SK-N-MC (cell line): ENCODE measurements at regions not wholly inside any gene's neighbourhood (a gene's known extent, or its start where the extent isn't known, plus 50 kb on each side); places are given as distances from the start of the nearest gene placed in this dataset.
"Not testable (repeated sequence)": the region's sequence is repeated elsewhere in the genome, so short reads cannot be mapped to it uniquely, and the experiment has no call there.

Source experiments
- DNase-seq: peaks from one replicate; pipeline ENCODE4 v3.0.0-alpha.2; 2011; ENCODE audit warnings: low read depth, low spot score
- H3K27ac ChIP-seq: fragments of 200-600 bp; sonication (generic); 2 replicates; pipeline ENCODE4 v1.5.1; 2016; ENCODE audit warnings: mixed run types
- H3K36me3 ChIP-seq: fragments of 200-600 bp; sonication (generic); 2 replicates; pipeline ENCODE4 v1.6.1; 2017; ENCODE audit warnings: antibody characterized with exemption, low read length, mixed read lengths; ENCODE audit not compliant: insufficient read depth
- H3K4me3 ChIP-seq: fragments of 200-600 bp; sonication (generic); 2 replicates; pipeline ENCODE4 v1.5.1; 2016
- H3K9ac ChIP-seq: fragments of 200-600 bp; sonication (generic); 2 replicates; pipeline ENCODE4 v1.8.0; 2017; ENCODE audit warnings: mixed run types, mixed read lengths; ENCODE audit not compliant: insufficient read length
- H3K9me3 ChIP-seq: fragments of 200-600 bp; sonication (generic); 2 replicates; pipeline ENCODE4 v1.6.1; 2017; ENCODE audit warnings: low read depth, mild to moderate bottlenecking, antibody characterized with exemption, low read length, moderate library complexity, mixed read lengths
- EZH2 ChIP-seq: fragments of 200-600 bp; sonication (generic); IDR thresholded peaks from one replicate; pipeline ENCODE4 v1.6.1; 2017; ENCODE audit warnings: antibody characterized with exemption
- FOXP2 ChIP-seq: optimal IDR thresholded peaks from 2 replicates; pipeline ENCODE3; 2011; ENCODE audit warnings: mild to moderate bottlenecking, moderate library complexity; ENCODE audit not compliant: insufficient read depth; ENCODE audit errors: extremely low read length, control extremely low read depth
- POLR2AphosphoS5 ChIP-seq: IDR thresholded peaks from 2 replicates; pipeline ENCODE4 v1.6.1; 2012; ENCODE audit warnings: mild to moderate bottlenecking, low read depth, low read length, borderline replicate concordance

- Histone ChIP-seq H3K27ac (no peak overlapping the region), H3K36me3 (no peaks in the 10 kb centered on the region), H3K9ac (no peak overlapping the region), H3K9me3 (no peaks in the 10 kb centered on the region), H3K4me3 (no peak overlapping the region)
- no peak for DNase-seq
- TF ChIP-seq POLR2AphosphoS5, result no peak
- no peak for TF ChIP-seq EZH2
- TF ChIP-seq FOXP2, result no peak
Observed at GRCh38 chr12:131235871-131236271, 282.2 kb downstream of the ADGRD1 start.

DNA sequence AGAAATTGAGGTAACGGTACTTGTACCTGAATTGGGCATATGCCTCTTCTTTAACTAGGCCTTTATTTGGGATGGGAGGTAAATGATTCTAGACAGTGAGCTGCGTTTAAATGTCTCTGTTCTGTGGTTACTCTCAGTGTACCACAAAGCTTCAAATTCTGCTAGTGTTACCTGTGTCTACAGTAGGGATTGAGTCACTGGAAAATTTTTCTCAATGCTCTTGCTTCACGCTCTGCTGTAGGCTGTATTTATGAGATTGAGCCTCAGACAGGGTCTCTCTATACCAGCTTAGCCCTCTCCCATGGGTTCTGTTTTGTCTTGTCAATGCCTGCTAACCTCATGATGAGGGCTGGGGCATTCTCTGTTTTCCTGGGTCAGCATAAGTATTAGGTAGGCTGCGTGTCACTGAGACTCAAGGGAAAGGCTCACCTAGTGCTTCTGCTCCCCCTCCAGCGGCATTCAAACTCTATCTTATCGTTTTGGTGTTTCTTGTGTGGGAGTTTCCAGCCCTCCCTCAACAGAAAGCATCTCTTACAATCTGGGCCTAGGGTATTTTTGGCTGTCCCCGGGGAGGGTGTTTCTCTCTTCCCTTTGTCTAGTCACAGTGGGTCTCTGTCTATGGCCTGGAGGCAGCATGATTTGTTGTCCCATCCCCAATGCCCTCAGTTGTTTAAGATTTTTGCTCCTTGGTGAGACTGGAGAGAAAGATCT lies 285.8 kb downstream of the ADGRD1 start:
- H3K9ac ChIP-seq, result no peak overlapping the region
- TF ChIP-seq EZH2, result no peak
- no peak overlapping the region for H3K4me3 ChIP-seq
- no peaks in the 10 kb centered on the region for H3K9me3 ChIP-seq
- no peaks in the 10 kb centered on the region for H3K36me3 ChIP-seq
- no peak overlapping the region for H3K27ac ChIP-seq
- no peak for DNase-seq

GRCh38 chr12:131241517-131241916 lies 287.8 kb downstream of the ADGRD1 start:
- Histone ChIP-seq H3K27ac (no peak overlapping the region), H3K9me3 (no peaks in the 10 kb centered on the region), H3K36me3 (no peaks in the 10 kb centered on the region), H3K4me3 (no peak overlapping the region), H3K9ac (no peak overlapping the region)
- DNase-seq, result no peak
- TF ChIP-seq EZH2 (no peak), POLR2AphosphoS5 (no peak), FOXP2 (no peak)

GRCh38 chr12:131242741-131243496 lies 289.2 kb downstream of the ADGRD1 start:
- Histone ChIP-seq H3K36me3 (no peaks in the 10 kb centered on the region), H3K9me3 (no peaks in the 10 kb centered on the region), H3K27ac (no peak overlapping the region), H3K4me3 (no peak overlapping the region), H3K9ac (no peak overlapping the region)
- DNase-seq, result peak; percentile 16
- TF ChIP-seq FOXP2, result no peak
- TF ChIP-seq EZH2, result no peak
- TF ChIP-seq POLR2AphosphoS5, result no peak

GRCh38 chr12:131244157-131244688 lies 290.5 kb downstream of the ADGRD1 start:
- not testable (repeated sequence) for H3K9me3 ChIP-seq, DNase-seq, H3K9ac ChIP-seq, H3K4me3 ChIP-seq, H3K27ac ChIP-seq, H3K36me3 ChIP-seq

DNA sequence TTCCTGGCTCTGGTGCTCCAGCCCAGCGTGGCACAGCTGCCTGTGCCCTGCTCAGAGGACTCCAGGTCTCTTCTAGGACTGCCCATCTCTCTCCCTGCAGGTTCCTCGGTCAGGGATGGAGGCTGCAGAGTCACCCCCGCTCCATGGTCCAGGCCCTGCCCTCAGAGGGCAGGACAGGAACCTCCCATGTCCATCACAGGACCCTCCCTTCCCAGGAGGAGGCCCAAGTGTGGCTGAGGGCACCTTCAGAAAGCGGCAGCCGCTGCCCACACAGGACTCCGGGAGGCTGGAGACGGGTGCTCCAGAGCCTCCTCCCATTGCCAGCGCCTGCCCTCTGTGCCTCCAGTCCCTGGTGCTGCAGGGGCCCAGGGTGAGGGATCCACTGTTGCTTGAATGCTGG lies 291.5 kb downstream of the ADGRD1 start:
- H3K4me3 ChIP-seq, H3K9me3 ChIP-seq, H3K27ac ChIP-seq, H3K9ac ChIP-seq, H3K36me3 ChIP-seq, DNase-seq: not testable (repeated sequence)

DNA sequence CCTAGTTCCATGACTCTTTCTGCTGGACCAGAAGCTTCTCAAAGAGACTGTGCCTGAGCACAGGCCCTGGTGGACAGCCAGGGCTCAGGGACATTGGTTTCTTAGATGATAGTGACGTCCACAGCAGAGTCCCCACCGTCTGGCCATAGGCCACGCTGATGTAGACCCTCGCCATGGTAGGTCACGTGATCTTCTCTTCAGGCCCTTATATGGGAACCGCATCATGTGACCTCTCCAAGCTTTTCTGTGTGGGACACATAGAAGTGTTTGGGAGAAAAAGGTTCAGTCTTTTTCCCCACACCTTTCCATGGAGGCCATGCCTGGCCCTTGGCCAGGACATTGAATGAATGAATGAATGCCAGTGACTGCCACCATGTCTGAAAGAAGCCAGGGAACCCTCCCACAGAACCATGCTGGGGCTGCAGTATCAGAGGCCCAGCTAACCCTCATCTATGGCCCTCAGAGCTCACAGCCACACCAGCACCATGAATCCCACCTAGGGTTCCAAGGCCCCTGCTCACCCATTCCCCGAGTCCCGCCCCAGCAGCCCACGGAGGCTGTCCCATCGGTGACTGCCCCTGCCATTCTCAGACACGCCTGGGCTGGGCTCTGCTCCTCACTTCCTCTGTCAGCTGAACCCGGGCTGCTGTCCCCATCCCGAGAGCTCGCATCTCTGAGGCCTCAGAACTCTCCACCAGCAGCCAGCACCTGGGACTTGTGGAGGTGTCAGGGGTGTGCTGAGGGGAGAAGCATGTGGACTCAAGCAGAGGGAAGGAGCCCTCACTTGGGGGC lies 292.1 kb downstream of the ADGRD1 start:
- no peak for DNase-seq

GRCh38 chr12:131247026-131247725 lies 293.5 kb downstream of the ADGRD1 start:
- not testable (repeated sequence) for H3K27ac ChIP-seq, H3K4me3 ChIP-seq, H3K9me3 ChIP-seq, DNase-seq, H3K9ac ChIP-seq, H3K36me3 ChIP-seq

More for the DNA sequence above, 292.1 kb downstream of the ADGRD1 start:
- no peak overlapping the region for H3K27ac ChIP-seq
- no peaks in the 10 kb centered on the region for H3K9me3 ChIP-seq
- no peak overlapping the region for H3K4me3 ChIP-seq
- no peak overlapping the region for H3K9ac ChIP-seq
- H3K36me3 ChIP-seq, result no peaks in the 10 kb centered on the region
- TF ChIP-seq POLR2AphosphoS5 (no peak), EZH2 (no peak), FOXP2 (no peak)

- H3K36me3 ChIP-seq, H3K9me3 ChIP-seq, H3K27ac ChIP-seq, DNase-seq, H3K9ac ChIP-seq, H3K4me3 ChIP-seq: not testable (repeated sequence)
Observed at GRCh38 chr12:131247875-131248274, 294.2 kb downstream of the ADGRD1 start.
